GM23338 (cell line): ENCODE measurements at regions not wholly inside any gene's neighbourhood (a gene's known extent, or its start where the extent isn't known, plus 50 kb on each side); places are given as distances from the start of the nearest gene placed in this dataset.

ENCODE experiments used
- ATAC-seq: fragments of 200-7000 bp; cut with Tn5 transposase; 3 replicates; pipeline ENCODE4 v1.9.1; 2020
- DNase-seq: peaks from one replicate; pipeline ENCODE4 v3.0.0-alpha.2; 2015; ENCODE audit warnings: low spot score
- H2AFZ ChIP-seq: fragments of 200-600 bp; sonication (generic); 2 replicates; pipeline ENCODE4 v1.8.0; 2016; ENCODE audit warnings: antibody characterized with exemption, mild to moderate bottlenecking, moderate library complexity
- H3F3A ChIP-seq: fragments of 200-600 bp; sonication (generic); replicated peaks from 2 replicates; pipeline ENCODE4 v1.8.0; 2017; ENCODE audit warnings: antibody characterized with exemption, mixed run types, low read depth
- H3K27ac ChIP-seq: fragments of 200-600 bp; sonication (generic); 2 replicates; pipeline ENCODE4 v1.6.1; 2016; ENCODE audit warnings: low read depth
- H3K27me3 ChIP-seq: fragments of 200-600 bp; sonication (generic); 2 replicates; pipeline ENCODE4 v1.8.0; 2016; ENCODE audit warnings: mild to moderate bottlenecking, mixed run types, moderate library complexity; ENCODE audit not compliant: insufficient read depth
- H3K36me3 ChIP-seq: fragments of 200-600 bp; sonication (generic); 2 replicates; pipeline ENCODE4 v1.8.0; 2016; ENCODE audit warnings: mild to moderate bottlenecking; ENCODE audit not compliant: insufficient read depth
- H3K4me1 ChIP-seq: fragments of 200-600 bp; sonication (generic); 2 replicates; pipeline ENCODE4 v1.8.0; 2016; ENCODE audit warnings: mild to moderate bottlenecking, moderate library complexity; ENCODE audit not compliant: insufficient read depth
- H3K4me2 ChIP-seq: fragments of 200-600 bp; sonication (generic); 2 replicates; pipeline ENCODE4 v1.7.1; 2017; ENCODE audit warnings: mixed run types
- H3K4me3 ChIP-seq: fragments of 200-600 bp; sonication (generic); 2 replicates; pipeline ENCODE4 v1.6.1; 2016; ENCODE audit warnings: mixed run types
- H3K79me2 ChIP-seq: fragments of 200-600 bp; sonication (generic); replicated peaks from 2 replicates; pipeline ENCODE4 v1.8.0; 2017; ENCODE audit warnings: mild to moderate bottlenecking; ENCODE audit not compliant: insufficient read depth
- H3K9me2 ChIP-seq: fragments of 200-600 bp; sonication (generic); 2 replicates; pipeline ENCODE4 v1.8.0; 2017; ENCODE audit not compliant: insufficient read depth
- H4K20me1 ChIP-seq: fragments of 200-600 bp; sonication (generic); replicated peaks from 2 replicates; pipeline ENCODE4 v1.8.0; 2017; ENCODE audit warnings: mild to moderate bottlenecking; ENCODE audit not compliant: insufficient read depth
- H3K27ac Mint-ChIP-seq: 2 replicates; pipeline ENCODE4 v1.8.0; 2020; ENCODE audit warnings: inconsistent platforms, mild to moderate bottlenecking, moderate library complexity, mixed read lengths
- H3K27me3 Mint-ChIP-seq: 3 replicates; pipeline ENCODE4 v1.8.0; 2022; ENCODE audit warnings: low read depth, mild to moderate bottlenecking, moderate library complexity, mixed read lengths, inconsistent platforms; ENCODE audit not compliant: insufficient read depth, poor library complexity
- H3K36me3 Mint-ChIP-seq: 3 replicates; pipeline ENCODE4 v1.8.0; 2021; ENCODE audit warnings: low read depth, mild to moderate bottlenecking, inconsistent platforms, moderate library complexity, mixed read lengths
- H3K4me1 Mint-ChIP-seq: 3 replicates; pipeline ENCODE4 v1.8.0; 2020; ENCODE audit warnings: mild to moderate bottlenecking, inconsistent platforms, mixed read lengths
- H3K4me3 Mint-ChIP-seq: 3 replicates; pipeline ENCODE4 v1.8.0; 2021; ENCODE audit warnings: moderate library complexity, mild to moderate bottlenecking, inconsistent platforms, mixed read lengths
- H3K9me3 Mint-ChIP-seq: 3 replicates; pipeline ENCODE4 v1.8.0; 2020; ENCODE audit warnings: moderate library complexity, mild to moderate bottlenecking, inconsistent platforms, mixed read lengths
- CREB1 ChIP-seq: fragments of 250-450 bp; sonication (Bioruptor Pico); IDR thresholded peaks from 2 replicates; pipeline ENCODE4 v1.5.0; 2020; ENCODE audit warnings: low read depth, mild to moderate bottlenecking, moderate library complexity
- EZH2 ChIP-seq: fragments of 200-600 bp; sonication (generic); IDR thresholded peaks from one replicate; pipeline ENCODE4 v1.8.0; 2017; ENCODE audit warnings: antibody characterized with exemption, mild to moderate bottlenecking, low read depth; ENCODE audit not compliant: unreplicated experiment
- EZH2phosphoT487 ChIP-seq: fragments of 200-600 bp; sonication (generic); IDR thresholded peaks from one replicate; pipeline ENCODE4 v1.8.1; 2018; ENCODE audit warnings: antibody characterized with exemption; ENCODE audit not compliant: unreplicated experiment
- JUNB ChIP-seq: IDR thresholded peaks from one replicate; pipeline ENCODE4 v1.6.1; 2016; ENCODE audit warnings: antibody characterized with exemption; ENCODE audit not compliant: unreplicated experiment
- NANOG ChIP-seq: IDR thresholded peaks from 2 replicates; pipeline ENCODE4 v1.6.1; 2016; ENCODE audit warnings: antibody characterized with exemption, borderline replicate concordance
- ZNF114 ChIP-seq: fragments of 250-450 bp; sonication (Bioruptor Pico); IDR thresholded peaks from 2 replicates; pipeline ENCODE4 v1.5.0; 2020; ENCODE audit warnings: mild to moderate bottlenecking, moderate library complexity
- ZNF331 ChIP-seq: fragments of 250-450 bp; sonication (Bioruptor Pico); IDR thresholded peaks from 2 replicates; pipeline ENCODE4 v1.5.0; 2020; ENCODE audit warnings: low read depth, mild to moderate bottlenecking, moderate library complexity
- TF ChIP-seq, protein P1 (sequence below): IDR thresholded peaks from one replicate; pipeline ENCODE4 v1.6.1; 2018; ENCODE audit warnings: antibody characterized with exemption; ENCODE audit not compliant: unreplicated experiment
- TF ChIP-seq, protein P2 (sequence below), 2 experiments: fragments of 200-600 bp in 1 of 2; sonication (generic) in 1 of 2; conservative IDR thresholded peaks; 2 replicates each; pipeline versions ENCODE4 v1.5.1 to v1.6.1; 2016 to 2017; ENCODE audit warnings: antibody characterized with exemption in 2 of 2, low read depth in 2 of 2, mild to moderate bottlenecking in 2 of 2, moderate library complexity in 1 of 2
- TF ChIP-seq, protein P3 (sequence below): fragments of 250-450 bp; sonication (Bioruptor Pico); IDR thresholded peaks from 2 replicates; pipeline ENCODE4 v1.5.0; 2020; ENCODE audit warnings: mild to moderate bottlenecking, moderate library complexity

DNA sequence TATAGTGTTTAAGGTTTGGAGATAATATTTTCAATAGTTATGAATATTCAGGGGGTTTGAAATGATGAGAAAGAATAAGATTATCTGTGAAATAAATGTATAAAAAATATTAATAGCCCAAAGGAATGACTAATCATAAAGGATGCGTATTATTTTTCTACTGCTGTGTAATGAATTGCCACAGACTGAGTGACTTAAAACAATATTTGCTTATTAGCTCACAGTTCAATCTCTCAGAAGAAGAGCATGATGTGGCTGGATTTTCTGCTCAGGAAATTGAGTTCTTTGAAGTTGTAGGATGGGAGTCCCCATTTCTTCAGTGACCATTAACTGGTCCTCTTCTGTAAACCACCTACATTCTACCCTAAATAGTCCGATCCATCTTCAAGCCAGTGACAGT, 1680.8 kb upstream of the AGA start (continued):
- TF ChIP-seq, protein P1, sequence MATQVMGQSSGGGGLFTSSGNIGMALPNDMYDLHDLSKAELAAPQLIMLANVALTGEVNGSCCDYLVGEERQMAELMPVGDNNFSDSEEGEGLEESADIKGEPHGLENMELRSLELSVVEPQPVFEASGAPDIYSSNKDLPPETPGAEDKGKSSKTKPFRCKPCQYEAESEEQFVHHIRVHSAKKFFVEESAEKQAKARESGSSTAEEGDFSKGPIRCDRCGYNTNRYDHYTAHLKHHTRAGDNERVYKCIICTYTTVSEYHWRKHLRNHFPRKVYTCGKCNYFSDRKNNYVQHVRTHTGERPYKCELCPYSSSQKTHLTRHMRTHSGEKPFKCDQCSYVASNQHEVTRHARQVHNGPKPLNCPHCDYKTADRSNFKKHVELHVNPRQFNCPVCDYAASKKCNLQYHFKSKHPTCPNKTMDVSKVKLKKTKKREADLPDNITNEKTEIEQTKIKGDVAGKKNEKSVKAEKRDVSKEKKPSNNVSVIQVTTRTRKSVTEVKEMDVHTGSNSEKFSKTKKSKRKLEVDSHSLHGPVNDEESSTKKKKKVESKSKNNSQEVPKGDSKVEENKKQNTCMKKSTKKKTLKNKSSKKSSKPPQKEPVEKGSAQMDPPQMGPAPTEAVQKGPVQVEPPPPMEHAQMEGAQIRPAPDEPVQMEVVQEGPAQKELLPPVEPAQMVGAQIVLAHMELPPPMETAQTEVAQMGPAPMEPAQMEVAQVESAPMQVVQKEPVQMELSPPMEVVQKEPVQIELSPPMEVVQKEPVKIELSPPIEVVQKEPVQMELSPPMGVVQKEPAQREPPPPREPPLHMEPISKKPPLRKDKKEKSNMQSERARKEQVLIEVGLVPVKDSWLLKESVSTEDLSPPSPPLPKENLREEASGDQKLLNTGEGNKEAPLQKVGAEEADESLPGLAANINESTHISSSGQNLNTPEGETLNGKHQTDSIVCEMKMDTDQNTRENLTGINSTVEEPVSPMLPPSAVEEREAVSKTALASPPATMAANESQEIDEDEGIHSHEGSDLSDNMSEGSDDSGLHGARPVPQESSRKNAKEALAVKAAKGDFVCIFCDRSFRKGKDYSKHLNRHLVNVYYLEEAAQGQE = no peak
- TF ChIP-seq ZNF331 (CRISPR knock-in tag) (no peak), ZNF114 (CRISPR knock-in tag) (no peak), EZH2 (no peak), EZH2phosphoT487 (no peak), CREB1 (CRISPR knock-in tag) (no peak), JUNB (no peak)
- TF ChIP-seq, protein P2, sequence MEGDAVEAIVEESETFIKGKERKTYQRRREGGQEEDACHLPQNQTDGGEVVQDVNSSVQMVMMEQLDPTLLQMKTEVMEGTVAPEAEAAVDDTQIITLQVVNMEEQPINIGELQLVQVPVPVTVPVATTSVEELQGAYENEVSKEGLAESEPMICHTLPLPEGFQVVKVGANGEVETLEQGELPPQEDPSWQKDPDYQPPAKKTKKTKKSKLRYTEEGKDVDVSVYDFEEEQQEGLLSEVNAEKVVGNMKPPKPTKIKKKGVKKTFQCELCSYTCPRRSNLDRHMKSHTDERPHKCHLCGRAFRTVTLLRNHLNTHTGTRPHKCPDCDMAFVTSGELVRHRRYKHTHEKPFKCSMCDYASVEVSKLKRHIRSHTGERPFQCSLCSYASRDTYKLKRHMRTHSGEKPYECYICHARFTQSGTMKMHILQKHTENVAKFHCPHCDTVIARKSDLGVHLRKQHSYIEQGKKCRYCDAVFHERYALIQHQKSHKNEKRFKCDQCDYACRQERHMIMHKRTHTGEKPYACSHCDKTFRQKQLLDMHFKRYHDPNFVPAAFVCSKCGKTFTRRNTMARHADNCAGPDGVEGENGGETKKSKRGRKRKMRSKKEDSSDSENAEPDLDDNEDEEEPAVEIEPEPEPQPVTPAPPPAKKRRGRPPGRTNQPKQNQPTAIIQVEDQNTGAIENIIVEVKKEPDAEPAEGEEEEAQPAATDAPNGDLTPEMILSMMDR (conservative IDR thresholded peaks at IDR 0.05; ENCODE audit: low read depth in 2 of 2) = no peak

DNA sequence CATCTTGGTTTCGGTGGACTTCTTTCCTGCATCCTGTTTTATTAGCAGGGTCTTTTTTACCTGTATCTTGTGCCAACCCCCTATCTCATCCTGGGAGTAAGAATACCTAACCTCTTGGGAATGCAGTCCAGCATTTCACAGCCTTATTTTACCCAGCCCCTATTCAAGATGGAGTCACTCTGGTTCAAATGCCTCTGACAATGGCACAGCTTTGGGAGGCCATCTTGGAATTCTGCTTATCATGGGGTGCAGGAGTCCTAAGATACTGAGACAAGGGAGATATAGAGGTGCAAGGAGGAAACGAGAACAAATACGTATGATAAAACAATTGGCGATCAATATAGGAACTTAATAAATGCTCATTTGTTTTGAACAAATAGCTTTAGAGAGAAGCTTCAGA, 1682.2 kb upstream of the AGA start:
- Mint-ChIP-seq H3K4me1 (peaks cover 14% of the 10 kb centered on the region), H3K27me3 (no peaks in the 10 kb centered on the region), H3K36me3 (0 out of 3 replicates have a peak, but pooled peaks cover 2% of the 10 kb centered on the region), H3K27ac (peak overlapping the region; percentile 88), H3K4me3 (no peak overlapping the region), H3K9me3 (no peaks in the 10 kb centered on the region; the same call in 2 of the 3 replicates)
- Histone ChIP-seq H3K4me1 (peaks cover 21% of the 10 kb centered on the region), H3K4me3 (no peak overlapping the region), H3K27ac (peak overlapping the region; percentile 91), H2AFZ (no peak overlapping the region), H4K20me1 (no peaks in the 10 kb centered on the region), H3K4me2 (peak overlapping the region; percentile 41; the same call in 1 of the 2 replicates), H3K9me2 (peaks cover 5% of the 10 kb centered on the region), H3K27me3 (no peaks in the 10 kb centered on the region), H3K79me2 (no peaks in the 10 kb centered on the region), H3K36me3 (no peaks in the 10 kb centered on the region), H3F3A (peaks cover 5% of the 10 kb centered on the region; the same call in 1 of the 2 replicates)
- ATAC-seq = no peak
- no peak for TF ChIP-seq NANOG
- peak; percentile 96 for TF ChIP-seq ZNF114 (CRISPR knock-in tag)
- TF ChIP-seq, protein P3, sequence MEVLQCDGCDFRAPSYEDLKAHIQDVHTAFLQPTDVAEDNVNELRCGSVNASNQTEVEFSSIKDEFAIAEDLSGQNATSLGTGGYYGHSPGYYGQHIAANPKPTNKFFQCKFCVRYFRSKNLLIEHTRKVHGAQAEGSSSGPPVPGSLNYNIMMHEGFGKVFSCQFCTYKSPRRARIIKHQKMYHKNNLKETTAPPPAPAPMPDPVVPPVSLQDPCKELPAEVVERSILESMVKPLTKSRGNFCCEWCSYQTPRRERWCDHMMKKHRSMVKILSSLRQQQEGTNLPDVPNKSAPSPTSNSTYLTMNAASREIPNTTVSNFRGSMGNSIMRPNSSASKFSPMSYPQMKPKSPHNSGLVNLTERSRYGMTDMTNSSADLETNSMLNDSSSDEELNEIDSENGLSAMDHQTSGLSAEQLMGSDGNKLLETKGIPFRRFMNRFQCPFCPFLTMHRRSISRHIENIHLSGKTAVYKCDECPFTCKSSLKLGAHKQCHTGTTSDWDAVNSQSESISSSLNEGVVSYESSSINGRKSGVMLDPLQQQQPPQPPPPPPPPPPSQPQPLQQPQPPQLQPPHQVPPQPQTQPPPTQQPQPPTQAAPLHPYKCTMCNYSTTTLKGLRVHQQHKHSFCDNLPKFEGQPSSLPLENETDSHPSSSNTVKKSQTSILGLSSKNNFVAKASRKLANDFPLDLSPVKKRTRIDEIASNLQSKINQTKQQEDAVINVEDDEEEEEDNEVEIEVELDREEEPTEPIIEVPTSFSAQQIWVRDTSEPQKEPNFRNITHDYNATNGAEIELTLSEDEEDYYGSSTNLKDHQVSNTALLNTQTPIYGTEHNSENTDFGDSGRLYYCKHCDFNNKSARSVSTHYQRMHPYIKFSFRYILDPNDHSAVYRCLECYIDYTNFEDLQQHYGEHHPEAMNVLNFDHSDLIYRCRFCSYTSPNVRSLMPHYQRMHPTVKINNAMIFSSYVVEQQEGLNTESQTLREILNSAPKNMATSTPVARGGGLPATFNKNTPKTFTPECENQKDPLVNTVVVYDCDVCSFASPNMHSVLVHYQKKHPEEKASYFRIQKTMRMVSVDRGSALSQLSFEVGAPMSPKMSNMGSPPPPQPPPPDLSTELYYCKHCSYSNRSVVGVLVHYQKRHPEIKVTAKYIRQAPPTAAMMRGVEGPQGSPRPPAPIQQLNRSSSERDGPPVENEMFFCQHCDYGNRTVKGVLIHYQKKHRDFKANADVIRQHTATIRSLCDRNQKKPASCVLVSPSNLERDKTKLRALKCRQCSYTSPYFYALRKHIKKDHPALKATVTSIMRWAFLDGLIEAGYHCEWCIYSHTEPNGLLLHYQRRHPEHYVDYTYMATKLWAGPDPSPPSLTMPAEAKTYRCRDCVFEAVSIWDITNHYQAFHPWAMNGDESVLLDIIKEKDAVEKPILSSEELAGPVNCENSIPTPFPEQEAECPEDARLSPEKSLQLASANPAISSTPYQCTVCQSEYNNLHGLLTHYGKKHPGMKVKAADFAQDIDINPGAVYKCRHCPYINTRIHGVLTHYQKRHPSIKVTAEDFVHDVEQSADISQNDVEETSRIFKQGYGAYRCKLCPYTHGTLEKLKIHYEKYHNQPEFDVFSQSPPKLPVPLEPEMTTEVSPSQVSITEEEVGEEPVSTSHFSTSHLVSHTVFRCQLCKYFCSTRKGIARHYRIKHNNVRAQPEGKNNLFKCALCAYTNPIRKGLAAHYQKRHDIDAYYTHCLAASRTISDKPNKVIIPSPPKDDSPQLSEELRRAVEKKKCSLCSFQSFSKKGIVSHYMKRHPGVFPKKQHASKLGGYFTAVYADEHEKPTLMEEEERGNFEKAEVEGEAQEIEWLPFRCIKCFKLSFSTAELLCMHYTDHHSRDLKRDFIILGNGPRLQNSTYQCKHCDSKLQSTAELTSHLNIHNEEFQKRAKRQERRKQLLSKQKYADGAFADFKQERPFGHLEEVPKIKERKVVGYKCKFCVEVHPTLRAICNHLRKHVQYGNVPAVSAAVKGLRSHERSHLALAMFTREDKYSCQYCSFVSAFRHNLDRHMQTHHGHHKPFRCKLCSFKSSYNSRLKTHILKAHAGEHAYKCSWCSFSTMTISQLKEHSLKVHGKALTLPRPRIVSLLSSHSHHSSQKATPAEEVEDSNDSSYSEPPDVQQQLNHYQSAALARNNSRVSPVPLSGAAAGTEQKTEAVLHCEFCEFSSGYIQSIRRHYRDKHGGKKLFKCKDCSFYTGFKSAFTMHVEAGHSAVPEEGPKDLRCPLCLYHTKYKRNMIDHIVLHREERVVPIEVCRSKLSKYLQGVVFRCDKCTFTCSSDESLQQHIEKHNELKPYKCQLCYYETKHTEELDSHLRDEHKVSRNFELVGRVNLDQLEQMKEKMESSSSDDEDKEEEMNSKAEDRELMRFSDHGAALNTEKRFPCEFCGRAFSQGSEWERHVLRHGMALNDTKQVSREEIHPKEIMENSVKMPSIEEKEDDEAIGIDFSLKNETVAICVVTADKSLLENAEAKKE = peak; percentile 65; the same call in 1 of the 2 replicates
- peak; percentile 48; the same call in 1 of the 2 replicates for TF ChIP-seq ZNF331 (CRISPR knock-in tag)
- no peak for DNase-seq
